Type B pancreatic cell (in vitro differentiated cells): ENCODE measurements at regions not wholly inside any gene's neighbourhood (a gene's known extent, or its start where the extent isn't known, plus 50 kb on each side); places are given as distances from the start of the nearest gene placed in this dataset.
"Not testable (repeated sequence)": the region's sequence is repeated elsewhere in the genome, so short reads cannot be mapped to it uniquely, and the experiment has no call there.

Experiments used
- DNase-seq: peaks from one replicate; pipeline ENCODE4 v3.0.0; 2021; ENCODE audit warnings: mixed read lengths; ENCODE audit not compliant: unreplicated experiment; ENCODE audit errors: extremely low spot score
- H3K27ac Mint-ChIP-seq: 2 replicates; pipeline ENCODE4 v1.8.0; 2021; ENCODE audit warnings: mild to moderate bottlenecking, mixed read lengths
- H3K27me3 Mint-ChIP-seq: 2 replicates; pipeline ENCODE4 v1.8.0; 2021; ENCODE audit warnings: mixed read lengths
- H3K36me3 Mint-ChIP-seq: 2 replicates; pipeline ENCODE4 v1.8.0; 2021; ENCODE audit warnings: mixed read lengths
- H3K4me1 Mint-ChIP-seq: one replicate; pipeline ENCODE4 v1.8.0; 2021; ENCODE audit warnings: mixed read lengths; ENCODE audit not compliant: unreplicated experiment
- H3K4me3 Mint-ChIP-seq: 2 replicates; pipeline ENCODE4 v1.8.0; 2021; ENCODE audit warnings: mild to moderate bottlenecking, mixed read lengths
- H3K9me3 Mint-ChIP-seq: 2 replicates; pipeline ENCODE4 v1.8.0; 2021; ENCODE audit warnings: mixed read lengths
- TF ChIP-seq, protein P1 (sequence below): fragments of 200-600 bp; sonication (generic); conservative IDR thresholded peaks from 2 replicates; pipeline ENCODE4 v1.5.0; 2021; ENCODE audit warnings: antibody characterized with exemption, mild to moderate bottlenecking

DNA sequence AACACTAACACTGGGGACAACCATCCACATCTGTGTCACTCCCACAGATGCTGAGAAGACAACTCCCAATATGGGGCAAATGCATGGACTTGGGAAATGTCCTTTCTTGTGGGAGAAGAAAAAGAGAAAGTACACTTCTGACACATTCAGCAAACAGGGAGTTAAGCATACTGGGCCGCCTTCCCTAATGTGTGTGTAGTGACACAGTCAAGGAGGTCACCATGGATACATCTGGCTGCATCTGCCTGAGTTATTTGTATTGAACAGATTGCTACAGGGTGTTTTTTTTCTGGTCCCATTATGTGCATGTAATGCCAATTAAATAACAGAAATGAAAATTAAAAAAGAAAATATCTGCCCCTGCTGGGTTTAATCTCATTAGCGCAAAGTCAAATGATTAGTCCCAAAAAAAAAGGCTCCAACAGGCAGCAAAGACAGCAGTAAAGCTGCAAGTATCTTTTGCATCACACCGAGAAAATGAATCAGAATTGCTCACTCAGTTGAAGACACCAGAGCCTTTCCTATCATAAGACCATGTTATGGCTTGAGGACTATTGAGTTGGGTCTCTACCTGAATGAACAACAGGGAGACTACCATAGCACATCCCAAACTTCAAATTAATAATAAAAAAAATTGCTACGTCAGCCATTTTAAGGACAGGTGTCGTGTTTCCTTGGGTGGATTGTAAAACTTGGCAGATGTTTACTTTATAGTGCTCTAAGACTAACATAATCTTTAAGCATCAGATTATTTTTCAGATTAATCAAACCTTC is 395.9 kb downstream of the DTWD2 start:
- H3K27me3 Mint-ChIP-seq: no peaks in the 10 kb centered on the region
- no peak for DNase-seq
- no peaks in the 10 kb centered on the region for H3K36me3 Mint-ChIP-seq

GRCh38 chr5:118590806-118591205 is 397.5 kb downstream of the DTWD2 start:
- Mint-ChIP-seq H3K36me3 (no peaks in the 10 kb centered on the region), H3K4me1 (no peaks in the 10 kb centered on the region), H3K4me3 (no peak overlapping the region), H3K27ac (no peak overlapping the region), H3K27me3 (no peaks in the 10 kb centered on the region), H3K9me3 (peaks cover 4% of the 10 kb centered on the region)
- no peak for DNase-seq
- TF ChIP-seq, protein P1, sequence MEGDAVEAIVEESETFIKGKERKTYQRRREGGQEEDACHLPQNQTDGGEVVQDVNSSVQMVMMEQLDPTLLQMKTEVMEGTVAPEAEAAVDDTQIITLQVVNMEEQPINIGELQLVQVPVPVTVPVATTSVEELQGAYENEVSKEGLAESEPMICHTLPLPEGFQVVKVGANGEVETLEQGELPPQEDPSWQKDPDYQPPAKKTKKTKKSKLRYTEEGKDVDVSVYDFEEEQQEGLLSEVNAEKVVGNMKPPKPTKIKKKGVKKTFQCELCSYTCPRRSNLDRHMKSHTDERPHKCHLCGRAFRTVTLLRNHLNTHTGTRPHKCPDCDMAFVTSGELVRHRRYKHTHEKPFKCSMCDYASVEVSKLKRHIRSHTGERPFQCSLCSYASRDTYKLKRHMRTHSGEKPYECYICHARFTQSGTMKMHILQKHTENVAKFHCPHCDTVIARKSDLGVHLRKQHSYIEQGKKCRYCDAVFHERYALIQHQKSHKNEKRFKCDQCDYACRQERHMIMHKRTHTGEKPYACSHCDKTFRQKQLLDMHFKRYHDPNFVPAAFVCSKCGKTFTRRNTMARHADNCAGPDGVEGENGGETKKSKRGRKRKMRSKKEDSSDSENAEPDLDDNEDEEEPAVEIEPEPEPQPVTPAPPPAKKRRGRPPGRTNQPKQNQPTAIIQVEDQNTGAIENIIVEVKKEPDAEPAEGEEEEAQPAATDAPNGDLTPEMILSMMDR: no peak

More for the DNA sequence above, 395.9 kb downstream of the DTWD2 start:
- H3K4me1 Mint-ChIP-seq: peaks cover 1% of the 10 kb centered on the region
- H3K4me3 Mint-ChIP-seq: no peak overlapping the region
- TF ChIP-seq, protein P1: no peak
- H3K9me3 Mint-ChIP-seq: peaks cover 4% of the 10 kb centered on the region
- H3K27ac Mint-ChIP-seq: no peak overlapping the region

DNA sequence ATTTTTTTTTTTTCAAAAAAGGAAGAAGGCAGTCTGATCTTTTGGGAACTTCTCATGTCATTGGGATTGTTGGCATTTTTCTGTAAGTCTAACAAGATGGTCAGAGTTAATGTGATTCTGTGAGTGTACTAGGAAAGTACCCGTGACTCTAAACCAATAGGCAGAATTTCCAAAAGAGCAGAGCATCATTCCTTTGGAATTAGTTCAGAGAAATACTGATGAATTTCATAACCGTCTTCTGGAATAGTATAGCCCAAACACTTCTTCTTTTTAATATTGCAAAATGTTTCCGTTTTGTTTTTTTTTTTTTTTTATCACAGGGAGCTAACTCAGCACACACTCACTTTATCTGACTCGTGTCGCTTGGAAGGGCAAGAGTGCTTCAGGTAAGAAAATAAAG is 407.4 kb downstream of the DTWD2 start:
- Mint-ChIP-seq H3K4me3 (no peak overlapping the region), H3K4me1 (no peaks in the 10 kb centered on the region), H3K27ac (no peak overlapping the region), H3K27me3 (peaks cover 8% of the 10 kb centered on the region), H3K9me3 (peaks cover 5% of the 10 kb centered on the region), H3K36me3 (no peaks in the 10 kb centered on the region)
- TF ChIP-seq, protein P1: no peak
- DNase-seq: no peak

GRCh38 chr5:118578093-118578492 is 410.3 kb downstream of the DTWD2 start:
- TF ChIP-seq, protein P1: no peak
- H3K27me3 Mint-ChIP-seq: peaks cover 8% of the 10 kb centered on the region
- no peak overlapping the region for H3K4me3 Mint-ChIP-seq
- peaks cover 9% of the 10 kb centered on the region for H3K9me3 Mint-ChIP-seq
- no peak for DNase-seq
- peaks cover 3% of the 10 kb centered on the region for H3K36me3 Mint-ChIP-seq
- H3K4me1 Mint-ChIP-seq: no peaks in the 10 kb centered on the region
- no peak overlapping the region for H3K27ac Mint-ChIP-seq

DNA sequence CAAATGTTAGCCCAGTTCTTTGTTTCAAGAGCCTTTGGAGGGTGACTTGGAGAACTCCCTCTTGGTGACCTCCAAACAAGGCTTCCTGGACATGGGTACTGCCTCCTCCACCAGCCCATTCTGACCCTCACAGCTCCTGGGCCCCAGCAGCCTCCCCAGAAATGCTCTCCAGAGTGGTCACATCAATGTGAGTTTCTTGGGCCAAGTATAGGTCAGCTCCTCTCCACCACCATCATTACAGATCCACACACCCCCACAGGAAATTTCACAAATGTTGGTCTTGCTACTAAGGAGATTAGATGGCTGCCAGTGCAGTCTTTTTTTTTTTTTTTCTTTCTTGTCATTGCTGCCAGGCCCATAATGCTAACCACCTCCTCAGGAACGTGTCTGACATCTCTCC is 410.7 kb downstream of the DTWD2 start:
- Mint-ChIP-seq H3K36me3 (peaks cover 3% of the 10 kb centered on the region), H3K4me1 (no peaks in the 10 kb centered on the region), H3K9me3 (peaks cover 9% of the 10 kb centered on the region), H3K27me3 (peaks cover 8% of the 10 kb centered on the region), H3K4me3 (no peak overlapping the region), H3K27ac (no peak overlapping the region)
- DNase-seq: no peak
- TF ChIP-seq, protein P1: no peak

- not testable (repeated sequence) for H3K36me3 Mint-ChIP-seq, H3K27me3 Mint-ChIP-seq, H3K4me3 Mint-ChIP-seq, H3K27ac Mint-ChIP-seq, H3K4me1 Mint-ChIP-seq, DNase-seq, H3K9me3 Mint-ChIP-seq
These were observed 418.1 kb downstream of the DTWD2 start for GRCh38 chr5:118570276-118570675.

- H3K4me1 Mint-ChIP-seq: peaks cover 11% of the 10 kb centered on the region
- DNase-seq, H3K9me3 Mint-ChIP-seq, H3K27ac Mint-ChIP-seq, H3K27me3 Mint-ChIP-seq, H3K36me3 Mint-ChIP-seq, H3K4me3 Mint-ChIP-seq: not testable (repeated sequence)
These were observed 418.8 kb downstream of the DTWD2 start for GRCh38 chr5:118569596-118569995.
